Epithelial cell of esophagus (primary cell): ENCODE measurements at regions not wholly inside any gene's neighbourhood (a gene's known extent, or its start where the extent isn't known, plus 50 kb on each side); places are given as distances from the start of the nearest gene placed in this dataset.

Source experiments
- DNase-seq: peaks from one replicate; pipeline ENCODE4 v3.0.0; 2010; ENCODE audit warnings: low read depth
- H3K4me3 ChIP-seq: 2 replicates; pipeline ENCODE4 v1.5.1; 2011; ENCODE audit warnings: mild to moderate bottlenecking, low read length, control low read depth
- CTCF ChIP-seq: IDR thresholded peaks from 2 replicates; pipeline ENCODE4 v1.5.1; 2011; ENCODE audit warnings: low read depth, mild to moderate bottlenecking, low read length, control low read depth, inconsistent platforms; ENCODE audit not compliant: insufficient read depth; ENCODE audit errors: missing control alignments

- peak; percentile 95 for DNase-seq
- H3K4me3 ChIP-seq: no peak overlapping the region
- no peak for TF ChIP-seq CTCF
These were observed 237.6 kb downstream of the SOX9 start for GRCh38 chr17:72358465-72358864.

- no peak for TF ChIP-seq CTCF
- H3K4me3 ChIP-seq: no peak overlapping the region
- DNase-seq: peak; percentile 74
These were observed 238.5 kb downstream of the SOX9 start for GRCh38 chr17:72359274-72359673.

- DNase-seq: peak; percentile 52
- H3K4me3 ChIP-seq: no peak overlapping the region
- TF ChIP-seq CTCF: no peak
These were observed 239.0 kb downstream of the SOX9 start for GRCh38 chr17:72359811-72360210.

- no peak overlapping the region for H3K4me3 ChIP-seq
- TF ChIP-seq CTCF: no peak
- DNase-seq: no peak
These were observed 239.6 kb downstream of the SOX9 start for GRCh38 chr17:72360386-72360940.

- no peak for TF ChIP-seq CTCF
- DNase-seq: peak; percentile 90
- no peak overlapping the region for H3K4me3 ChIP-seq
These were observed 241.1 kb downstream of the SOX9 start for GRCh38 chr17:72361892-72362291.

GRCh38 chr17:72362376-72363088 is 241.7 kb downstream of the SOX9 start:
- TF ChIP-seq CTCF: no peak
- DNase-seq: peak; percentile 96
- no peak overlapping the region for H3K4me3 ChIP-seq
